ENCODE measurements at regions not wholly inside any gene's neighbourhood (a gene's known extent, or its start where the extent isn't known, plus 50 kb on each side); places are given as distances from the start of the nearest gene placed in this dataset.

DNA sequence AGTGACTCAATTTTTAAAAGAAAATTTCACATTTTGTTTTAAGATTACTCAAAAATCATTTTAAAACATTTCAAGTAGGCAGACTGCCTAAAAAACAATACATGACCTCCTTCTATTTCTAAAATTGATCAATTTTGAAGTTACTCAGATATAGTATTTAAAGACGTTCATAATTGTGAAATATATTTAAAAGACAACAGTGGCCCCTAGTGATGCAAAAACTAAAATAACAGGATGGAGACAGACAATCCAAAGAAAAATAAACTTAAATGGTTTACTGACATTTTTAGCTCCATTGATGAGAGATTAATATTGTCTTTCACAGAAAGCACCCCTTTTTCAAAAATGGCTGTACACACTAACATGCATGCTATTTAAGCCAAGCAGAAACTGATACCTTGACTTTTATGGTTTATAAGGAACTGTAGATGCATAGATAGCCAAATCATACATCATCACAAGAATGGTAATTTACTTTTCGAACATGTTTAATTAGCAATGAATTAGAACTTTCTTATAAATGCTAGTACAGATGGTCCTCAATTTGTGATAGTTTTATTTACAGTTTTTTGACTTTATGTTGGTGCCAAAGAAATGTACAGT, 69.8 kb upstream of the FAT4 start:
- H3K27me3 ChIP-seq (ENCODE audit: control insufficient read depth, low read length), result no peaks in the 10 kb centered on the region
- no peak overlapping the region for H3K27ac ChIP-seq (ENCODE audit: low read depth, low read length)
- H3K79me2 ChIP-seq (ENCODE audit: control insufficient read depth, low read length), result no peaks in the 10 kb centered on the region
- no peak overlapping the region for H3K4me2 ChIP-seq (ENCODE audit: low read length)
- H4K20me1 ChIP-seq (ENCODE audit: control insufficient read depth, insufficient read depth, low read depth, low read length), result no peaks in the 10 kb centered on the region
- no peaks in the 10 kb centered on the region for H3K4me1 ChIP-seq (ENCODE audit: control insufficient read depth, low read length)
- no peak overlapping the region for H3K4me3 ChIP-seq (ENCODE audit: low read length)
- no peaks in the 10 kb centered on the region for H3K9me3 ChIP-seq (ENCODE audit: control insufficient read depth, insufficient read depth, low read length)
- H3F3A ChIP-seq (ENCODE audit: control insufficient read depth, insufficient read depth), result no peaks in the 10 kb centered on the region
- TF ChIP-seq EZH2phosphoT487 (IDR thresholded peaks at IDR 0.05; ENCODE audit: borderline replicate concordance, low read length), result no peak
- TF ChIP-seq, protein P1, sequence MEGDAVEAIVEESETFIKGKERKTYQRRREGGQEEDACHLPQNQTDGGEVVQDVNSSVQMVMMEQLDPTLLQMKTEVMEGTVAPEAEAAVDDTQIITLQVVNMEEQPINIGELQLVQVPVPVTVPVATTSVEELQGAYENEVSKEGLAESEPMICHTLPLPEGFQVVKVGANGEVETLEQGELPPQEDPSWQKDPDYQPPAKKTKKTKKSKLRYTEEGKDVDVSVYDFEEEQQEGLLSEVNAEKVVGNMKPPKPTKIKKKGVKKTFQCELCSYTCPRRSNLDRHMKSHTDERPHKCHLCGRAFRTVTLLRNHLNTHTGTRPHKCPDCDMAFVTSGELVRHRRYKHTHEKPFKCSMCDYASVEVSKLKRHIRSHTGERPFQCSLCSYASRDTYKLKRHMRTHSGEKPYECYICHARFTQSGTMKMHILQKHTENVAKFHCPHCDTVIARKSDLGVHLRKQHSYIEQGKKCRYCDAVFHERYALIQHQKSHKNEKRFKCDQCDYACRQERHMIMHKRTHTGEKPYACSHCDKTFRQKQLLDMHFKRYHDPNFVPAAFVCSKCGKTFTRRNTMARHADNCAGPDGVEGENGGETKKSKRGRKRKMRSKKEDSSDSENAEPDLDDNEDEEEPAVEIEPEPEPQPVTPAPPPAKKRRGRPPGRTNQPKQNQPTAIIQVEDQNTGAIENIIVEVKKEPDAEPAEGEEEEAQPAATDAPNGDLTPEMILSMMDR (IDR thresholded peaks at IDR 0.05; ENCODE audit: low read depth, low read length, poor library complexity, severe bottlenecking), result peak; percentile 24
- H3K9me2 ChIP-seq (replicated peaks; ENCODE audit: control insufficient read depth, low read length), result no peaks in the 10 kb centered on the region
- H3K36me3 ChIP-seq (ENCODE audit: control insufficient read depth, low read length), result no peaks in the 10 kb centered on the region

DNA sequence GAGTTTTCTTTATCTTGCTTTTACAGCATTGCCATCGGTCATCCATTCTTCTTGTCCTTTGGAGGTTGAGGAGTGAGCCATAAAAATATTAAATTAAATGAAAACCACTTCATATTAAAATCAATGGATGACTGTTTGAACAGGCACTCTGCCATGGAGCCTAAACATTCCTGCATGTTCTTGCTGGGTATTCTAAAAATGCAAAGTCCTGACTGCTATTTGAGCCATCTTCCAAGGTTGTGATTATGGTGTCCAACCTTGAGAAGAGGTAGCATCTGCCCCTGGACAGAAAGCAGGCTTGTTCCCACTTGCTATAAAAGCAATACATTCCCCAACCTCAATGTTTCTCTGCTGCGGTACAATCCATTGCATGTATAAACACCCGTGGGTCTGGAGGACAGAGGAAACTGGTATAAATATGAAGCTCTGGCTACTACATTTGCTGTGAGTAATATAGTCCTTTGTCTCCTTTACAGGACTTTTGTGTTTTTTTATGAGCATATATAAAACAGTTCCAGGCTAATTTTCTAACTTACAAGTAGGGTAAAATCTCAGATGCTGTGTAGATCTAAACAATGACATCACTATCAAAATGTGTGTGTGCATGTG, 70.9 kb upstream of the FAT4 start:
- Histone ChIP-seq H3K4me2 (ENCODE audit: low read length) (no peak overlapping the region), H3K9me3 (ENCODE audit: control insufficient read depth, insufficient read depth, low read length) (no peaks in the 10 kb centered on the region), H3K27ac (ENCODE audit: low read depth, low read length) (no peak overlapping the region), H3K27me3 (ENCODE audit: control insufficient read depth, low read length) (no peaks in the 10 kb centered on the region), H3K36me3 (ENCODE audit: control insufficient read depth, low read length) (no peaks in the 10 kb centered on the region), H3K9me2 (replicated peaks; ENCODE audit: control insufficient read depth, low read length) (no peaks in the 10 kb centered on the region), H4K20me1 (ENCODE audit: control insufficient read depth, insufficient read depth, low read depth, low read length) (no peaks in the 10 kb centered on the region), H3K4me1 (ENCODE audit: control insufficient read depth, low read length) (no peaks in the 10 kb centered on the region), H3K79me2 (ENCODE audit: control insufficient read depth, low read length) (no peaks in the 10 kb centered on the region), H3F3A (ENCODE audit: control insufficient read depth, insufficient read depth) (no peaks in the 10 kb centered on the region), H3K4me3 (ENCODE audit: low read length) (no peak overlapping the region)
- TF ChIP-seq, protein P1 (IDR thresholded peaks at IDR 0.05; ENCODE audit: low read depth, low read length, poor library complexity, severe bottlenecking), result no peak
- no peak for TF ChIP-seq EZH2phosphoT487 (IDR thresholded peaks at IDR 0.05; ENCODE audit: borderline replicate concordance, low read length)

DNA sequence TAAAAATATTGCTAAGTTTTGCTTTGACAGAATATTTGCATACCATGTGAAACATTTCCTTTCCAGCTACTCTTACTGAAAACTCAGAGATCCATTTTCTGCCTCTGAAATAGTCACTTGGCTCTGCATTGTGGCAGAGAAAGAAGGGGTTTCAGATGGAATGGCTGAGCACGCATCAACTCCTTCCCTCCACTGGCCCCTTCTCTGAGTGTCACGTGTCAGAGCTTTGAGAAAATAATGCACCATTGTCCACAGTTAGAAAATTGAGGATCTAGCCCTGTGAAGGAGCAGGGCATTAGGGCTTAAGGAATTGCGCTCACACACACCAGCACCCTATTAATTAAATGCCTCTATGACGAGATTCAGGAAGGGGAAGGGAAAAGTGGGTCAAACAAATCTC, 78.8 kb upstream of the FAT4 start:
- H3F3A ChIP-seq (ENCODE audit: control insufficient read depth, insufficient read depth), result no peaks in the 10 kb centered on the region
- H3K36me3 ChIP-seq (ENCODE audit: control insufficient read depth, low read length), result no peaks in the 10 kb centered on the region
- no peaks in the 10 kb centered on the region for H3K4me1 ChIP-seq (ENCODE audit: control insufficient read depth, low read length)
- no peak overlapping the region for H3K4me2 ChIP-seq (ENCODE audit: low read length)
- H3K9me2 ChIP-seq (replicated peaks; ENCODE audit: control insufficient read depth, low read length), result no peaks in the 10 kb centered on the region
- no peak overlapping the region for H3K4me3 ChIP-seq (ENCODE audit: low read length)
- TF ChIP-seq EZH2phosphoT487 (IDR thresholded peaks at IDR 0.05; ENCODE audit: borderline replicate concordance, low read length), result no peak
- TF ChIP-seq, protein P1 (IDR thresholded peaks at IDR 0.05; ENCODE audit: low read depth, low read length, poor library complexity, severe bottlenecking), result no peak
- no peaks in the 10 kb centered on the region for H3K27me3 ChIP-seq (ENCODE audit: control insufficient read depth, low read length)
- no peaks in the 10 kb centered on the region for H4K20me1 ChIP-seq (ENCODE audit: control insufficient read depth, insufficient read depth, low read depth, low read length)
- H3K9me3 ChIP-seq (ENCODE audit: control insufficient read depth, insufficient read depth, low read length), result no peaks in the 10 kb centered on the region
- H3K27ac ChIP-seq (ENCODE audit: low read depth, low read length), result no peak overlapping the region
- no peaks in the 10 kb centered on the region for H3K79me2 ChIP-seq (ENCODE audit: control insufficient read depth, low read length)

Measured in DOHH2 (cell line).